ENCODE measurements at regions not wholly inside any gene's neighbourhood (a gene's known extent, or its start where the extent isn't known, plus 50 kb on each side); places are given as distances from the start of the nearest gene placed in this dataset.

DNA sequence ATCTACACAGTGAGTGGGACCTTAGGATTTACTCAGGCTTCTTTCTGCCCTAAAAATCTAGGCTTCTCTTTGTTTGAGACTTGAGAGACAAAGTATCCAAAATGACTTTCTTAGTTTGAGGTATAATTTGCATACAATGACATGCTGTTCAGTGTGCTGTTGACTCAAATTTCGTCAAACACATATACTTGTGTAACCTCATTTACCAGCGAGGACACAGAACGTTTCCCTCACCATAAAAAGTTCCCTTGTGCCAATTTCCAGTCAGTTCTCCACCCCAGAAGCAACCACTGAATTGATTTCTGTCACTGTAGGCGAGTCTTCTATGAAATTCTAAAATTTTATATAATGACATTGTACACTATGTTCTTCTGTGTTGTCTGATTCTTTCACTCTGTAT is 68.0 kb upstream of the MAF start:
- DNase-seq: no peak

DNA sequence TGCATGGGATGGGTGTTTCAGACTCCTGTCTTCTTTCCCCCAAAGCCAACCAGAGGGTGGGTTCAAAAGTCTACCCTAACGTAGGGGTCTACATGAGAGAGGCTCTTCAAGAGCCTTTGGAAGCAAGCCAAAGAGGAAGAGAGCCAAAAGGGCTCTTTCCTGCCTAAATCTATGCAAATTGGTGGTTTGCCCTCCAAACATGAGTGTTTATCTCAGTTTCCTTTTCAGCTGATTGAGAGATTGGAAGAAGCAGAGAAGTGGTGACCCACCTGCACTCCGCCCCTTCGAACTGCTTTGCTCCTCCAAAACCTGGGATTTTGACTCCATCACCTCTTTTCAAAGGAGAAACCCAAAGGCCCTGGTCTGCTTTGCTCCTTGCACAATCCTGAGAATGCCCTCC is 65.4 kb upstream of the MAF start:
- DNase-seq: no peak

DNA sequence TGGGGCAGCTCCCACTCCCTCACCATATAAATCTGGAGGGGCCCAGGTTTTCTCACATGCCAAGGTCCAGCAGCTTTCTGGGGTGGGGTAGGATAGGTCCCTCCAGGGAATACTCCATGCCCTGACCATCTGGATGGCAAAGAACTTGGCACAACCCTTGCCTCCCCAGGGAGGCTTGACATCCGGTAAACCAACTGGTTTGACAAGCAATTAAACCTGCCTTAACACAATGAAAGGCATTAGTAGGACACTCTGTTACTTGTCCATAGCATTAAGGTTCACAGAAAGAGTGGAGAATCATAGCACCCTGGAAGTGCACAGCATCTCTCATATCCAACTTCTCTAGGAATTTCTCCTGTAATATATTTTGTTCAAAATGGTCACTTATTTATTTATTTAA is 63.9 kb upstream of the MAF start:
- no peak for DNase-seq

DNA sequence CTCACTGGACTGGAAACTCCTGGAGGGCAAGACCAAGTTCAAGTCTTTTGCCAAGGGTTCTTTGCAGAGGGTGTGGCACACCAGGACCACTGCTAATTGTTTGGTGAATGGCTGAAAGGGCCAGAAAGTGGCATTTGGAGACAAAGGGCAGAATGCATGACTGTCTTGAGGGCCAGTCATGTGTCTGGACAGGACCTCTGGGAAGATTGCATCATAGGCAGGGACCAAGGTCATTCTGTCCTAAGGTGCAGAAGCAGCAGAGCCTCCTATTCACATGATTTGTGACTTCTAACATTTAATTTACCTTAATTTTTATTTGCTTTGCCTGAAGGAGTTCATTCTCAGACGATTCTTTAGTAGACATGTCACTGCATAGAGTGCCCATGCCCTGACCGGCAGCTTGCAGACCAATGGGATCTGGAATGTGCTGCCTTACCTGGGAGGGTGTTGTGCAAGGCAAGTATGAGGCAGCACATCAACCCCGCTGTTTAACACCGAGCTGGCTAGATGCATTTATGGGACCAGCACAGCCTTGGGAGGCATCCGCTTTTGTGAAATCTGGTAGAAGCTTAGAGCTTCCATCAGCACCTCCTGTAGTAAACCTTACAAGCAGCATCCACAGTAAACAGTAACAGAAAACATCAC is 62.3 kb upstream of the MAF start:
- no peak for DNase-seq

DNA sequence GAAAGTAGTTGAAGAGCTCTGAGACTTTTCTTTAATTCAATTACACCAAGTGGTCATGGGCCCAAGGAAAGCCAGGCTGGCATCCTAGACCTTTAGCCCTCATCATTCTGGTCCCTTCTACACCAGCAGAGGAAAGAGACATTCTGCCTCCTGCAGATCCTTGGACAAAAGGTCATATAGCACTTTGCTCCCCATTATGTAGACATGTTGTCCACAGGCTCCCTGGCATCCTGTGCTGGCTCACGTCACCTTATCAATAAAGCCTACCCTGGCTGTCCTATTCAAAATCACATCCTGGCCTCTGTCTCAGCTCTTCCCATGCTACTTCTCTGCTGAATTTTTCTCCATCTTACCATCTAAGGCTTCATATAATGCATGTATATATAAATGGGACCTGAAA is 61.6 kb upstream of the MAF start:
- DNase-seq: no peak

DNA sequence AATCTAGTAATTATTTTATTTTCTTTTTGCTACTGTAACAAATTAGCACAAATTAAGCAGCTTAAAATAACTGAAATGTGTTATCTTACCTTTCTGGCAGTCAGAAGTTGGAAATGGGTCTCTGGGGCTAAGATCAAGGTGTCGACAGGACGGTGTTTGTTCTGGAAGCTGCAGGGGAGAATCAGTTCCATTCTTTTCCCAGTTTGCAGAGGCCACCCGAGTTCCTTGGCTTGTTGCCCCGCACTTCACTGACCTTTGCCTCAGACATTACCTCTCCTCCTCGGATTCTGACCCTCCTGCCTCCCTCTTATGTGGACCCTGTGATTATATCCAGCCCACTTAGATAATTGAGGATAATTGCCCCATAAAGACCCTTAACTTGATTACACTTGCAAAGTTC is 61.0 kb upstream of the MAF start:
- DNase-seq: no peak

DNA sequence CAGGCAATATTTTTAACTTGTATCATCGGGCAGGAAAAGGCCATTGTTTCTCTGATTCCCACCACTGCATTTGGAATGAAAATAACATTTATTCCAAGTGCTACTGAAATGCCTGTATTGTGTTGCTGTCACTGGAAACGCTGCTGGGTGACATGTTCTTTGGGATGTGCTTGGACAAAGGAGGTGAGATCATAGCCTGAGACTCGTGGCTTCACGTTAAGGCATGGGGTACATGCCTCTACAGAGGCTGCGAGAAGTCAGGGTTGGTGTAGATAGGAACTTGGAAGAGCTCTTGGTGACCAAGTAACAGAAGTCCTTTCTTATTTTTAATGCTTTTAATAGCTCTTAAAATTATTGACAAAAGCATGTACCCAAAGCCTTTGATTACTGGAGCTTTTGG is 58.8 kb upstream of the MAF start:
- no peak for DNase-seq

DNA sequence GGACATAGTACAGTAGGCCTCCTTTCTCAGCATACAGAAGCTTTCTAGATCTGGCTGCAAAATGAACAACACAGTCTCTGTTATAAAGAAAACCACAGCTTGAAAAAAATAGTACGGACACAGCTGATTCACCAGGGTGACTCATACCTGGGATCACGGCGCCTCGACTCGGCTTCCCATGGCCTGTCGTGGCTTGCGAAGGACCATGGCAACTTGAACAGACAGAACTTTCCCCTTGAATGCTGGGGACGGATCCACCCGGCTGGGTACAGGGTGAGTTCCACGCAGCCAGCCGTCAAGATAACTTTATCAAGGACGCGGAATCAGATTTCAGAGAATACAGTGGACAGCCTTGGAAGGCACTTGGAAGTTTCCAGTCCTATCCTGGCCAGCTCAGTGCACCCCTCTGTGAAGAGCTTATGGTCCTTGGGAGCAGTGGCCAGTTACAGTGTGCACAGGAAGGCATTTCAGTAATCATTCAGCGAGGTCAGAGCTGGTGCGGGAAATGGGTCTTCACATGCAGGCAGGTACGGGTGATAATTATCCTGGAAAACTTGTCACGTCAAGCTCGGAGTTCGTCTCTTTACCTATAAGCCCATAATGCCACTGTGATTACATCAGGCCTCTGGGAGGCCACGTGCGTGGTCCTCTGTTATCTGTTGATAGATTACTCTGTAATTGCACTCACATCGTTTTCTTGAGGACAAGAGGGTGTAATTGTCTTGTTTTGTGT is 57.9 kb upstream of the MAF start:
- no peak for DNase-seq

DNA sequence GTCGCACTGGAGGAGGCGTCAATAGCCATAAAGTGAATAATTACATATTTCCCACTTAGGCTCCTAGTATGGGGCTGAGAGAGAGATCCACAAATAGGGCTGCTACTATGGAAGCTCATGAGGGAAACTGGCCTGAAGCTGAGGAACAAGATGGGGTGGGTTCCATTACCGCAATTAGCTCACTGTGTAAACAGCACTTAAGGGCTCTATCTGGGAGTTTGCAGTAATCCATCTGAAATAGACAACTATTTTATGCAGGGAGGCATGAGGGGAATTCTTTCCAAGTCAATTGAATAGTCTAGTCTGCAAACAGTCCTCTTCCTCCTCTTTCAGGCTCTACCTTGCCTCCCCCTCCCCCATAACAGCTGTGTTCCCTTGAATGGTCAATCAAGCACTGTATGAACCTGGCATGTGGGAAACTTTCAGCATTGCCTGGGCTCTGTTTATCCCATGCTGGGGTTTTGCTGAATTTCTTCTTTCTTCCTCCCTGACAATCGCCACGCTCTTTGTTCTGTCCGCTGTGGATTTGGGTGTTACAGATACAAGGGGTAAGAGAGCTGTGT is 56.1 kb upstream of the MAF start:
- DNase-seq: no peak

DNA sequence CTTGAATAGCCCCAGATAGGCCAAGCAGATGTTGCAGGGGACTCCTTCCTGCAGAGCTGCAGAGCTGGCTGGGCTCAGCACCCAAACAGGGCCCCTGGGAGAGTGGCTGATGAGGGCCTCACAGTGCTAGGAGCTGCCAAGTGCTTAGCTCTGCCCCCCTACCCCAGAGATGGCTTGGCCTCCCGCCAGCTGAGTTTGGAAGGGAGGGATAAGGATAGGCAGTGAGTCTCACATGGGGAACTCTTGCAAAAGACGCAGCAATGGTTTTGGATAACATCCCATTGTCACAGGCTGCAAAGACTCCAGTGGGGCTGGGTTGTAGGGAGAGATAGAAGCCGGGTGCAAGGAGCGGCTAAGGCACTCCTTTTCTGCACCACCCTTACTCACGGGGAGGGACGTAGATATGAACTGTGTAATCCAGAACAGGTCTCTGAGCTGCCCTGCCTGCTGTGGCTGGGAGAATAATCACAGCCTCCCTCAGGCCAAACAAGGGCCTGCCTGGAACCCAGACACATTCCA is 52.9 kb upstream of the MAF start:
- DNase-seq: no peak

DNA sequence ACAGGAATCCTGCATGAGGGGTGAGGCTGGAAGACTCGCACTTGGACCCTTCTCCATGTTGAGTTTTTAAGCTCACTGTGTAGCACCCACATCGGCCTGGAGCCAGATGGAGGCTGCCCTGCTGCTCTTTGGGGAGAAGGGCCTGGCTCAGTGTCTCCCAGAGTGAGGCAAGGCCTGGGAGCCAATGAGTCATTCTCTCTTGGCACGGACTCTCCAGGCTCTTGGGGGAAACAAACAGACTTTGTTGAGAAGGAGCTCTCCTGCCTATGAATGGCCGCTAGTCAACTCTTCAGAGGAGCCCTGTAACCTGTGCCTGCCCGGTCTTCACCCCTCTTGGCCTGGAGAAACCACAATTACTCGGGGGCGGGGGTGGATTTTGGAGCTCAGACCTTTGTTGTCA is 50.8 kb upstream of the MAF start:
- no peak for DNase-seq
